ENCODE measurements at regions not wholly inside any gene's neighbourhood (a gene's known extent, or its start where the extent isn't known, plus 50 kb on each side); places are given as distances from the start of the nearest gene placed in this dataset.

GRCh38 chr2:133940134-133940533 lies 313.7 kb upstream of the MGAT5 start:
- no peak for DNase-seq

More at GRCh38 chr2:133940134-133940533, 313.7 kb upstream of the MGAT5 start:
- Histone ChIP-seq H2BK12ac (ENCODE audit: insufficient read length, low read depth, low read length) (no peak overlapping the region), H3K23me2 (ENCODE audit: insufficient read length, low read depth, low read length, poor library complexity, severe bottlenecking) (no peaks in the 10 kb centered on the region), H3K56ac (ENCODE audit: insufficient read length, low read depth, low read length) (no peak overlapping the region), H2AFZ (ENCODE audit: low read length) (no peak overlapping the region), H4K8ac (replicated peaks; ENCODE audit: insufficient read length, low read depth, low read length) (no peak overlapping the region), H3K9me3 (ENCODE audit: control insufficient read depth, low read depth, low read length) (no peaks in the 10 kb centered on the region), H3K79me2 (ENCODE audit: insufficient read depth, low read length) (no peaks in the 10 kb centered on the region), H4K5ac (ENCODE audit: insufficient read length, low read depth, low read length) (no peak overlapping the region), H3T11ph (ENCODE audit: low read length) (no peak overlapping the region), H2BK120ac (ENCODE audit: low read depth, low read length, poor library complexity, severe bottlenecking) (no peak overlapping the region), H3K23ac (ENCODE audit: insufficient read length, low read depth, low read length) (no peak overlapping the region), H2BK15ac (ENCODE audit: low read depth, low read length) (no peak overlapping the region), H2BK5ac (ENCODE audit: insufficient read length, low read length) (no peak overlapping the region), H3K79me1 (ENCODE audit: insufficient read depth, low read depth, low read length, poor library complexity, severe bottlenecking) (no peaks in the 10 kb centered on the region), H4K20me1 (ENCODE audit: control insufficient read depth, insufficient read depth, insufficient read length) (no peaks in the 10 kb centered on the region), H3K4ac (ENCODE audit: low read depth, low read length) (no peak overlapping the region), H3K14ac (ENCODE audit: insufficient read depth, low read length) (no peak overlapping the region), H4K91ac (ENCODE audit: insufficient read length, low read depth, low read length) (no peak overlapping the region), H3K27me3 (ENCODE audit: insufficient read depth, low read length) (no peaks in the 10 kb centered on the region), H2AK5ac (ENCODE audit: insufficient read length, low read length) (no peak overlapping the region), H2BK20ac (ENCODE audit: low read depth, low read length, poor library complexity, severe bottlenecking) (no peak overlapping the region), H3K4me2 (ENCODE audit: insufficient read depth, insufficient read length, low read length) (no peak overlapping the region), H3K9ac (ENCODE audit: extremely low read depth, insufficient read length, low read length) (no peak overlapping the region), H3K27ac (ENCODE audit: insufficient read length, low read depth, low read length) (no peak overlapping the region), H3K18ac (ENCODE audit: insufficient read length, low read depth, low read length) (no peak overlapping the region), H3K4me1 (ENCODE audit: insufficient read depth, low read length) (no peaks in the 10 kb centered on the region)
- Mint-ChIP-seq H3K27ac (no peak overlapping the region), H3K4me1 (peaks cover 5 to 10% of the 10 kb centered on the region in 2 experiments), H3K27me3 (ENCODE audit: low read depth) (no peaks in the 10 kb centered on the region; the same call in 1 of the 2 replicates), H3K9me3 (no peaks in the 10 kb centered on the region; a peak in 1 of 5 replicates), H3K36me3 (ENCODE audit: insufficient read depth in 1 of 3, low read depth in 3 of 3) (no peaks in the 10 kb centered on the region), H3K4me3 (no peak overlapping the region)
- TF ChIP-seq CTCF (conservative IDR thresholded peaks at IDR 0.05): no peak
